Naive thymus-derived CD8-positive, alpha-beta T cell (primary cell): ENCODE measurements at regions not wholly inside any gene's neighbourhood (a gene's known extent, or its start where the extent isn't known, plus 50 kb on each side); places are given as distances from the start of the nearest gene placed in this dataset.

Source experiments
- ATAC-seq, 2 donors: fragments of 150-1000 bp; cut with Tn5 transposase in 1 of 2; sonication (Bioruptor Pico), chemical (Tn5 transposase) in 1 of 2; 1 replicate in 1 of 2; 2 replicates in 1 of 2; pipeline ENCODE4 v1.10.0; 2021; ENCODE audit warnings: mild to moderate bottlenecking in 2 of 2, moderate library complexity in 2 of 2
- POLR2A ChIA-PET: fragments of 350-600 bp; sonication (Branson Sonifier 250); formaldehyde crosslinking; loops from one replicate; lab custom pipeline; 2021; ENCODE audit warnings: antibody characterized with exemption; lab: Charles Lee
- DNase-seq, 10 donors: peaks; one replicate each; pipeline versions ENCODE4 v3.0.0 to v3.0.0-alpha.2; 2020 to 2022
- H3K27ac Mint-ChIP-seq, 10 donors: one replicate each; pipeline ENCODE4 v1.8.0; 2020 to 2022; ENCODE audit warnings: mild to moderate bottlenecking in 10 of 10, mixed read lengths in 10 of 10, moderate library complexity in 4 of 10, inconsistent platforms in 1 of 10
- H3K27me3 Mint-ChIP-seq, 5 donors: one replicate each; pipeline ENCODE4 v1.8.0; 2021 to 2022; ENCODE audit warnings: mixed read lengths in 5 of 5
- H3K36me3 Mint-ChIP-seq, 3 donors: one replicate each; pipeline ENCODE4 v1.8.0; 2020 to 2022; ENCODE audit warnings: mixed read lengths in 3 of 3, mild to moderate bottlenecking in 2 of 3, inconsistent platforms in 1 of 3
- H3K4me1 Mint-ChIP-seq, 4 donors: one replicate each; pipeline ENCODE4 v1.8.0; 2021 to 2022; ENCODE audit warnings: mixed read lengths in 4 of 4
- H3K4me3 Mint-ChIP-seq, 10 donors: one replicate each; pipeline ENCODE4 v1.8.0; 2020 to 2022; ENCODE audit warnings: mild to moderate bottlenecking in 10 of 10, mixed read lengths in 10 of 10, moderate library complexity in 6 of 10, inconsistent platforms in 1 of 10
- H3K9me3 Mint-ChIP-seq, 9 donors: one replicate each; pipeline ENCODE4 v1.8.0; 2020 to 2022; ENCODE audit warnings: mixed read lengths in 9 of 9, mild to moderate bottlenecking in 3 of 9, inconsistent platforms in 1 of 9, moderate library complexity in 1 of 9

DNA sequence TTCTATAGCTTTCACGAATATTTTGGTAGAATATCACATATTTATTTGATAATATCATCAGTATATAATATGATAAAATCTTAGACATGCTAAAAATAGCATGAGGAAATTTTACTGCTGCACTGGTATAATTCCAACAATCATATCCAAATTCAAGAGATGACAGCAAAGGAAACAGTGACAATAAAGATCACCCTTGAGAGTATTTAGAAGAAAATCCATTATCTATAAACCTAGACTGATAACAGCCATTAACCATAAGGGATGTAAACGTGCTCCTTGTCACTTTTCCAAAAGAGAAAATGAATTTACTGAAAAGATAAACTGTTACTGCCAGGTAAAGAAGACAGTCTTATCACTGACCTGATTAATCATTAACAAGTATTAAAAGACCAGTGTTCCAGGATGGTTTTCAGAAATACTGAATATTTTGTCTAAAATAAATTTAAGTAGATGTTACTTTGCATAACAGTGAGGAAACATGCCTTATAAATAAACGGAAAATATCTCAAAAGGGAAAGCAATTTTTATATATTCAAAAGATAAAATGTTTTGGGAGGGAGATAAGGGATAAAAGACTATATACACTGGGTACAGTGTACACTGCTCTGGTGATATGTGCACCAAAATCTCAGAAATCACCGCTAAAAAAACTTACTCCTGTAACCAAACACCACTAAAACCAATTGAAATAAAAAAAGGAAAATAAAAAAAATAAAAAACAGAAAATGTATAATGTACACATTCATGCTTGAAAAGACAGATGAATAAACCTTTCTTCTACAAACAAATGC lies 1704.7 kb downstream of the HACE1 start:
- no peak overlapping the region for H3K4me3 Mint-ChIP-seq
- no peak for ATAC-seq

DNA sequence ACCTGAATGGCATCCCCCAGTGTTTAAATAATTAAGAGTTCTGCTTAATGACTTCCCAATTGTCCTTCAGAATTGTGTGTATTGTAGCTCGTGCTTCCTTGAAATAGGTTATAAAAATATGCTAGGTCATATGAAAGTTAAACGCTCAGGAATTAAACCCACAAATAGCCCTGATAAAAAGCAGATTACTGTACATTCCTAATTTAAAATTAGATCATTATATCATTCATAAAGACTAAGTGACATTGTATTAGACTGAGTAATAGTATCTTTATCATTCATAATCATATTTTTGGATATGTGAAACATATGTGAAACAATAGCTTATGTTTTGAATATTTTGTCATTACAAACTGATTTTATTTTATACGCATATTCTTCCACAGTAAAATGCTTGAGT lies 1706.7 kb downstream of the HACE1 start:
- H3K4me1 Mint-ChIP-seq, result no peaks in the 10 kb centered on the region

More for the DNA sequence above, 1704.7 kb downstream of the HACE1 start:
- Mint-ChIP-seq H3K27me3 (no peaks in the 10 kb centered on the region), H3K9me3 (peaks cover 0 to 5% (median 0%) of the 10 kb centered on the region in 9 donors), H3K4me1 (no peaks in the 10 kb centered on the region), H3K36me3 (no peaks in the 10 kb centered on the region), H3K27ac (no peak overlapping the region)
- POLR2A ChIA-PET, result no interaction called here
- DNase-seq, result no peak

DNA sequence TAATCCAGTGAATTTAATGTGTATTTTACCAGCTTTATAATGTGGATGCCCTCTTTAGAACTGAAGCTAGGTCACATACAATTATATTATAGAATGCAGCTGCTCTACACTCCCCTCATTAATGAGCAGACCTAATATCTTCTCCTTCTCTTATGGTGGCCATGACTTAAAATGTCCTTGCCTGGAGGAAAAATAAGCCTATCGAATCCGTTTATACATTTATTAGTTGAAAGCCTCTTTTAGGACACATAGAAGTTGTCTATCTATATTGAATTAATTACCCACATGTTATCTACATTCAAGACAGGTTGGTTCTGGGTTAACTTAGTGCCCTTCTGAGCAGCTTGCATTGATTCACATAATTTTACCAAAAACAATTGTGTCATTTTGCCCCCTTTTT lies 1716.8 kb downstream of the HACE1 start:
- Mint-ChIP-seq H3K4me1 (no peaks in the 10 kb centered on the region), H3K27me3 (no peaks in the 10 kb centered on the region), H3K9me3 (no peaks in the 10 kb centered on the region), H3K36me3 (no peaks in the 10 kb centered on the region), H3K27ac (no peak overlapping the region), H3K4me3 (no peak overlapping the region)
- DNase-seq (no peak), ATAC-seq (no peak)
- POLR2A ChIA-PET, result no interaction called here

More for the DNA sequence above, 1706.7 kb downstream of the HACE1 start:
- Mint-ChIP-seq H3K36me3 (no peaks in the 10 kb centered on the region), H3K9me3 (peaks cover 0 to 5% (median 0%) of the 10 kb centered on the region in 9 donors), H3K4me3 (no peak overlapping the region), H3K27ac (no peak overlapping the region), H3K27me3 (no peaks in the 10 kb centered on the region)
- POLR2A ChIA-PET, result no interaction called here
- DNase-seq (no peak), ATAC-seq (no peak)

DNA sequence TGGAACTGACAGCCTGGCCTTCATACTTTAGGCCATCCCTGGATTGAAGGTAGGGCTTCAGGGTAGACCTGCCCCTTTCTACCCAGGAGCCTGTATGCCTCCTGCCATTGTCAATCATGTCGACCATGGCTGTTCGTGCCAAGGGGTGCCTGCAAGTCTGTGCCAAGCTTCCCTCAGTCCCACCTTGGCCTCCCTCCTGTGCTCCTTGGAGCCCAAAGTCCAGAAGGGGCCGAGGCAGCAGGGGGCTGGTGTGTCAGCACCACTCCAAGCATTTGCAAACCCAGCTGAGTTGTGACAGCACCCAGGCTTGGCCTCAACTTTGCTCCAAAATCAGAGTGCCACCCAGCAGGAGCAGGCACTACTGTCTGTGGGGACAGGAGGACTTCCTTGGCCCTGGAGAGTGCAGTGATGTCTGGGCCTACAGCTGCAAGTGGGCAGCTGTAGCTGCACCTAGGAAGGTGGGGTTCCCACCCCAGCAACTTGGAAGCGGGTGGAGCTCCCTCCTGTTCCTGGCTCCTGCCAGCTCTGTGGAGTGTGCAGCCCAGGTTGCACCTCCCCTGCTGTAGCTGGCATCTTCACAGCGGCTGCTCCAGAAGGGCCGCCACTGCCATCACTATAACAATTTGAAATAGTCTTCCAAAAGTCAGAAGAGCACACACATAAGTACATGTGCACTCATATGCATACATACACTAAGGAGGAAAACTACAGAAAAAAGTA lies 1719.3 kb downstream of the HACE1 start:
- DNase-seq, result no peak
- Mint-ChIP-seq H3K27ac (no peak overlapping the region), H3K4me1 (no peaks in the 10 kb centered on the region), H3K36me3 (peaks cover 0 to 2% (median 0%) of the 10 kb centered on the region in 3 donors), H3K4me3 (no peak overlapping the region), H3K9me3 (peaks cover 0 to 9% (median 0%) of the 10 kb centered on the region in 9 donors), H3K27me3 (no peaks in the 10 kb centered on the region)
- ATAC-seq, result no peak
- POLR2A ChIA-PET, result no interaction called here

DNA sequence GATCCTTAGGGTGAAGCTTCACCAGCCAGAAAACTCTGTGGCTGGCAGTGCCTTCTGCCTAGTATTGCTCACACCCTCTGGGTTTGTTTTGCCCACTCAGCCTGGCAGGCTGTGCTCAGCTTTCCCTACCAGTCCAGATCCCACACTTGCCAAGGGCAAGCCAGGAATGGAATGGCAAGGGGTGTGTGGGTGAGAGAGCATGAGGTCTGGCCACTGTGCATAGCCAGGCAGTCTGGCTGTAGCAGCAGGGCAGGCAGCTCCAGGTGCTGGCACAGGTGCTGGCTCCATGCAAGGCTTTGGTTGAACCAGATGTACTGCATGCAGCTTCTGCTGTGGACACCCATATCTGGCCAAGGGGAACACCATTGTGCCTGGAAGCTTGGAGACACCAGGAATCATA lies 1720.3 kb downstream of the HACE1 start:
- Mint-ChIP-seq H3K4me3 (no peak overlapping the region), H3K27ac (no peak overlapping the region), H3K4me1 (no peaks in the 10 kb centered on the region), H3K36me3 (peaks cover 0 to 2% (median 0%) of the 10 kb centered on the region in 3 donors), H3K27me3 (no peaks in the 10 kb centered on the region), H3K9me3 (peaks cover 0 to 10% (median 0%) of the 10 kb centered on the region in 9 donors)
- ATAC-seq, result no peak
- POLR2A ChIA-PET, result no interaction called here
- DNase-seq, result no peak

DNA sequence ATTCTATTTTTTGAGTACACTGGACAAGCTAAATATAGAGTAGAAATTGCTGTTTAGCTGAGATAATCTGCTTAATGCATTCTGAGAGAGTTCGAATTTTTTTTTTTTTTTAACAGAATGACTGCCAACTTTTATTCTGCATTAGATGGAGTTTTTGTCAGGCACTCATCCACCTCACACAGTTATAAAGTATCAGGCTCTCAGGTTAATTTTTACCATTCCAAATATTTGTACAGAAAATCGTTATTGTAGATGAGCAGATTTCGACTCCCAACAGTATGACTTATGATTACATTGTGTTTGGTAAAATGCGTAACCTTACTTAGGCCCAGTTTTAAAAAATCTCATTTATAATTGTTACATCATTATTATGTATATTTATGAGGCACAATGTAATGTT lies 1731.0 kb downstream of the GRIK2 start:
- Mint-ChIP-seq H3K36me3 (no peaks in the 10 kb centered on the region), H3K27ac (no peak overlapping the region), H3K9me3 (peaks cover 0 to 10% (median 2%) of the 10 kb centered on the region in 9 donors), H3K4me3 (no peak overlapping the region), H3K27me3 (no peaks in the 10 kb centered on the region), H3K4me1 (no peaks in the 10 kb centered on the region)
- ATAC-seq (no peak), DNase-seq (no peak)
- POLR2A ChIA-PET, result no interaction called here

GRCh38 chr6:103122766-103123601 lies 1729.5 kb downstream of the GRIK2 start:
- H3K4me3 Mint-ChIP-seq, result no peak overlapping the region
- no peaks in the 10 kb centered on the region for H3K27me3 Mint-ChIP-seq
- no peak for DNase-seq
- H3K4me1 Mint-ChIP-seq, result no peaks in the 10 kb centered on the region
- POLR2A ChIA-PET, result no interaction called here
- no peaks in the 10 kb centered on the region for H3K36me3 Mint-ChIP-seq
- H3K27ac Mint-ChIP-seq, result no peak overlapping the region
- ATAC-seq, result no peak
- H3K9me3 Mint-ChIP-seq, result peaks cover 0 to 10% (median 2%) of the 10 kb centered on the region in 9 donors

- H3K9me3 Mint-ChIP-seq, result peaks cover 0 to 8% (median 0%) of the 10 kb centered on the region in 9 donors
- no peaks in the 10 kb centered on the region for H3K36me3 Mint-ChIP-seq
- H3K4me3 Mint-ChIP-seq, result no peak overlapping the region
- DNase-seq, result no peak
- POLR2A ChIA-PET, result no interaction called here
- H3K27ac Mint-ChIP-seq, result no peak overlapping the region
- no peak for ATAC-seq
- no peaks in the 10 kb centered on the region for H3K4me1 Mint-ChIP-seq
- no peaks in the 10 kb centered on the region for H3K27me3 Mint-ChIP-seq
These were observed 1725.5 kb downstream of the GRIK2 start for GRCh38 chr6:103119056-103119455.

GRCh38 chr6:103114582-103114981 lies 1721.1 kb downstream of the GRIK2 start:
- no peaks in the 10 kb centered on the region for H3K27me3 Mint-ChIP-seq
- no peak overlapping the region for H3K27ac Mint-ChIP-seq
- POLR2A ChIA-PET, result no interaction called here
- no peak for DNase-seq
- no peaks in the 10 kb centered on the region for H3K4me1 Mint-ChIP-seq
- H3K9me3 Mint-ChIP-seq, result peaks cover 0 to 7% (median 0%) of the 10 kb centered on the region in 9 donors
- H3K36me3 Mint-ChIP-seq, result no peaks in the 10 kb centered on the region
- no peak overlapping the region for H3K4me3 Mint-ChIP-seq
- ATAC-seq, result no peak

DNA sequence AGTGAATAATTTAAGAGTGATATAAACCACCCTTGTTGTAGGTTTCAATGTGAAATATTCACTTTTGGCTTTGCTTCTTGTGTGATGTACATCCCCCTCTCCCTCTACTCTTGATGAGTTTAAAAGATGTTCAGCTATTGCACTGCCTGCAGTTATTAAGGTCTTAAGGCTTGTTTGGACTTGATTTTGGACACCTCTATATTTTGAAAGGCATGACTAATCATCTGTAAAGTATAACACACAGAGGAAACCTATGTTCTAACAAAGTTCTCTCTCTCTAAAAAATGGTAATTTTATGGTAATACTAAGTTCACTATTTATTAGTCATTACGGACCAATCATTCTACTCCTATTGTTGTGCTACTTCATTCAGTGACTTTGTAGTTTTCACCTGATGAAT lies 1719.9 kb downstream of the GRIK2 start:
- Mint-ChIP-seq H3K4me1 (no peaks in the 10 kb centered on the region), H3K27me3 (no peaks in the 10 kb centered on the region), H3K4me3 (no peak overlapping the region), H3K27ac (no peak overlapping the region), H3K9me3 (peaks cover 0 to 7% (median 0%) of the 10 kb centered on the region in 9 donors), H3K36me3 (no peaks in the 10 kb centered on the region)
- no peak for ATAC-seq
- DNase-seq, result no peak
- POLR2A ChIA-PET, result no interaction called here

DNA sequence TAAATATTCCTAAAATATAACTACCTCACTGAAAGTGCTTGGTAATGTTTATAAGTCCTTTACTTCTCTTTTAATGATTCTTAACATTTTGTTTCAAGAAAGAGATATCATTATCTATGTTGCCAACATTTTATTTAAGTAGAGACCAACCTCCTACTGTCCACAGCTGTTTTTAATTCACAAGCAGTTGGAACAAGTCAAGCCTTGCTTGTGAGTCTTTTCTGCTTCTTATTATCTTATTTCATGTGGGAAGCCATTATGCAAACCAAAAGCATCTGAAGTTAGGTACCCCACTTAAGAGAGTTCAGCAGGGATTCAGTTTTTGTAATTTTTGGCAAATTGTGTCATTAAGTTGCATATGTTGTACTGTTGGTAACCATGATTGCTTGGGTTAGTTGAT lies 1714.5 kb downstream of the GRIK2 start:
- Mint-ChIP-seq H3K4me1 (no peaks in the 10 kb centered on the region), H3K4me3 (no peak overlapping the region), H3K27me3 (no peaks in the 10 kb centered on the region), H3K27ac (no peak overlapping the region), H3K36me3 (no peaks in the 10 kb centered on the region), H3K9me3 (peaks cover 0 to 9% (median 2%) of the 10 kb centered on the region in 9 donors)
- no peak for ATAC-seq
- POLR2A ChIA-PET, result no interaction called here
- DNase-seq, result no peak

DNA sequence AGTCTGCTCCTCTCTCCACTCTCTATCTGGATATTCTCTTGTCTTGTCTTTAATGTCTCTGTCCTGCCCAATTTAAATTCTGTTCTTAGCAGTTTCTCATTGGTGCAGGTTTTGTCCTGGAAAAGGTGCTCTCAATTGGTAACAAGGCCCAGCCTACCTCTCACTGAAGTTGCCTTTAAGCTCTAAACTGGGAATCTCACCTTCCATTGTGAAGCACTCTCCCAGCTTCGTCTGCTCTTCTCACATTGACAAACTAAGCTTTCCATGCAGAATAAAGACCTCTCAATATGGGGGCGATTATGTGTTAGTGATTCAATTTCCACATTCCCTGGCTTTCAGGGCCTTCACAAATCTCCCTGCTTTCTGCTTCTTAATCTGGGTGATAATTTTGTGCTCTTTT lies 1712.2 kb downstream of the GRIK2 start:
- no peak overlapping the region for H3K27ac Mint-ChIP-seq
- no peak overlapping the region for H3K4me3 Mint-ChIP-seq
- no peaks in the 10 kb centered on the region for H3K27me3 Mint-ChIP-seq
- ATAC-seq (no peak), DNase-seq (no peak)
- peaks cover 0 to 18% (median 3%) of the 10 kb centered on the region in 9 donors for H3K9me3 Mint-ChIP-seq
- POLR2A ChIA-PET, result no interaction called here
- H3K4me1 Mint-ChIP-seq, result no peaks in the 10 kb centered on the region
- H3K36me3 Mint-ChIP-seq, result no peaks in the 10 kb centered on the region

- DNase-seq (no peak), ATAC-seq (no peak)
- Mint-ChIP-seq H3K27ac (no peak overlapping the region), H3K9me3 (peaks cover 0 to 34% (median 8%) of the 10 kb centered on the region in 9 donors), H3K36me3 (no peaks in the 10 kb centered on the region), H3K4me3 (no peak overlapping the region), H3K27me3 (no peaks in the 10 kb centered on the region), H3K4me1 (no peaks in the 10 kb centered on the region)
- POLR2A ChIA-PET, result no interaction called here
These were observed 1707.8 kb downstream of the GRIK2 start for GRCh38 chr6:103101267-103101666.
